OCI-LY3 (cell line): ENCODE measurements at regions not wholly inside any gene's neighbourhood (a gene's known extent, or its start where the extent isn't known, plus 50 kb on each side); places are given as distances from the start of the nearest gene placed in this dataset.

ENCODE experiments used
- EZH2phosphoT487 ChIP-seq: fragments of 200-600 bp; shearing (Covaris generic); IDR thresholded peaks from 2 replicates; pipeline ENCODE4 v1.6.1; 2018; ENCODE audit warnings: antibody characterized with exemption, mixed run types, low read depth
- TF ChIP-seq, protein P1 (sequence below): fragments of 200-600, 300-600 bp; sonication (generic); IDR thresholded peaks from 2 replicates; pipeline ENCODE4 v1.5.1; 2014; ENCODE audit warnings: antibody characterized with exemption, low read length, low read depth

DNA sequence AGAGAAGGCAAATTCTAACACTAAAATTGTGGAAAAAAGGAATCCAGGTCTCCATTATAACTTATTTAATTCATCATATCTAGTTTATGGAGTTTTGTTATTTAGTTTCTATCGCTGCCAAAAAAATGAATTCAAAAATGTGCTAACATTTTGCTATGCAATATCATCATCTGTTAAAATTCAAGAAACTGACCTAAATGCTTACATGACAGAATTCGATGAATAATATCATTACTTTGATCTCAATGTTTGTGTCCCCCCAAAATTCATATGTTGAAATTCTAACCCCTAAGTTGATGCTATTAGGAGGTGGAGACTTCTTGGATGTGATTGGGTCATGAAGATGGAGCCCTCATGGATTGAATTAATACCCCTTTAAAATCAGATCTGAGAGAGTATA, 775.0 kb downstream of the PCDH17 start:
- TF ChIP-seq, protein P1, sequence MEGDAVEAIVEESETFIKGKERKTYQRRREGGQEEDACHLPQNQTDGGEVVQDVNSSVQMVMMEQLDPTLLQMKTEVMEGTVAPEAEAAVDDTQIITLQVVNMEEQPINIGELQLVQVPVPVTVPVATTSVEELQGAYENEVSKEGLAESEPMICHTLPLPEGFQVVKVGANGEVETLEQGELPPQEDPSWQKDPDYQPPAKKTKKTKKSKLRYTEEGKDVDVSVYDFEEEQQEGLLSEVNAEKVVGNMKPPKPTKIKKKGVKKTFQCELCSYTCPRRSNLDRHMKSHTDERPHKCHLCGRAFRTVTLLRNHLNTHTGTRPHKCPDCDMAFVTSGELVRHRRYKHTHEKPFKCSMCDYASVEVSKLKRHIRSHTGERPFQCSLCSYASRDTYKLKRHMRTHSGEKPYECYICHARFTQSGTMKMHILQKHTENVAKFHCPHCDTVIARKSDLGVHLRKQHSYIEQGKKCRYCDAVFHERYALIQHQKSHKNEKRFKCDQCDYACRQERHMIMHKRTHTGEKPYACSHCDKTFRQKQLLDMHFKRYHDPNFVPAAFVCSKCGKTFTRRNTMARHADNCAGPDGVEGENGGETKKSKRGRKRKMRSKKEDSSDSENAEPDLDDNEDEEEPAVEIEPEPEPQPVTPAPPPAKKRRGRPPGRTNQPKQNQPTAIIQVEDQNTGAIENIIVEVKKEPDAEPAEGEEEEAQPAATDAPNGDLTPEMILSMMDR = no peak
- no peak for TF ChIP-seq EZH2phosphoT487
